ENCODE measurements at regions not wholly inside any gene's neighbourhood (a gene's known extent, or its start where the extent isn't known, plus 50 kb on each side); places are given as distances from the start of the nearest gene placed in this dataset.

- Histone ChIP-seq H3K79me2 (ENCODE audit: low read length) (no peaks in the 10 kb centered on the region), H3K27ac (ENCODE audit: low read length) (no peak overlapping the region), H3K9ac (ENCODE audit: low read length) (no peak overlapping the region), H3K36me3 (replicated peaks; ENCODE audit: low read depth, low read length) (no peaks in the 10 kb centered on the region), H2AFZ (ENCODE audit: low read depth, low read length) (no peak overlapping the region), H3K4me3 (ENCODE audit: low read length) (no peak overlapping the region), H3K4me1 (ENCODE audit: low read length) (no peaks in the 10 kb centered on the region), H4K20me1 (ENCODE audit: insufficient read depth, low read length) (no peaks in the 10 kb centered on the region), H3K27me3 (ENCODE audit: low read depth, low read length) (peaks cover 26% of the 10 kb centered on the region; the same call in 1 of the 2 replicates), H3K4me2 (ENCODE audit: low read length) (no peak overlapping the region), H3K9me3 (ENCODE audit: insufficient read depth, low read length) (no peaks in the 10 kb centered on the region)
- TF ChIP-seq CTCF (IDR thresholded peaks at IDR 0.05; ENCODE audit: low read depth, low read length) (no peak), EZH2phosphoT487 (IDR thresholded peaks at IDR 0.05; ENCODE audit: low read depth) (no peak)
Measured at GRCh38 chr19:30281906-30282305, 90.3 kb upstream of the ZNF536 start.

GRCh38 chr19:30283556-30283955, 88.6 kb upstream of the ZNF536 start:
- H3K9me3 ChIP-seq (ENCODE audit: insufficient read depth, low read length), result no peaks in the 10 kb centered on the region
- H4K20me1 ChIP-seq (ENCODE audit: insufficient read depth, low read length), result no peaks in the 10 kb centered on the region
- H2AFZ ChIP-seq (ENCODE audit: low read depth, low read length), result no peak overlapping the region
- no peaks in the 10 kb centered on the region for H3K36me3 ChIP-seq (replicated peaks; ENCODE audit: low read depth, low read length)
- no peaks in the 10 kb centered on the region for H3K4me1 ChIP-seq (ENCODE audit: low read length)
- H3K79me2 ChIP-seq (ENCODE audit: low read length), result no peaks in the 10 kb centered on the region
- H3K27me3 ChIP-seq (ENCODE audit: low read depth, low read length), result peaks cover 24% of the 10 kb centered on the region; the same call in 1 of the 2 replicates
- H3K4me3 ChIP-seq (ENCODE audit: low read length), result no peak overlapping the region
- no peak overlapping the region for H3K9ac ChIP-seq (ENCODE audit: low read length)
- TF ChIP-seq EZH2phosphoT487 (IDR thresholded peaks at IDR 0.05; ENCODE audit: low read depth), result no peak
- TF ChIP-seq CTCF (IDR thresholded peaks at IDR 0.05; ENCODE audit: low read depth, low read length), result no peak
- no peak overlapping the region for H3K27ac ChIP-seq (ENCODE audit: low read length)
- no peak overlapping the region for H3K4me2 ChIP-seq (ENCODE audit: low read length)

- no peak for TF ChIP-seq CTCF (IDR thresholded peaks at IDR 0.05; ENCODE audit: low read depth, low read length)
- TF ChIP-seq EZH2phosphoT487 (IDR thresholded peaks at IDR 0.05; ENCODE audit: low read depth), result no peak
- Histone ChIP-seq H4K20me1 (ENCODE audit: insufficient read depth, low read length) (no peaks in the 10 kb centered on the region), H3K27me3 (ENCODE audit: low read depth, low read length) (peaks cover 21% of the 10 kb centered on the region; the same call in 1 of the 2 replicates), H3K4me2 (ENCODE audit: low read length) (no peak overlapping the region), H3K4me3 (ENCODE audit: low read length) (no peak overlapping the region), H2AFZ (ENCODE audit: low read depth, low read length) (no peak overlapping the region), H3K4me1 (ENCODE audit: low read length) (no peaks in the 10 kb centered on the region), H3K27ac (ENCODE audit: low read length) (no peak overlapping the region), H3K79me2 (ENCODE audit: low read length) (no peaks in the 10 kb centered on the region), H3K36me3 (replicated peaks; ENCODE audit: low read depth, low read length) (no peaks in the 10 kb centered on the region), H3K9me3 (ENCODE audit: insufficient read depth, low read length) (no peaks in the 10 kb centered on the region), H3K9ac (ENCODE audit: low read length) (no peak overlapping the region)
Measured at GRCh38 chr19:30284209-30284608, 88.0 kb upstream of the ZNF536 start.

- Histone ChIP-seq H3K27ac (ENCODE audit: low read length) (no peak overlapping the region), H3K36me3 (replicated peaks; ENCODE audit: low read depth, low read length) (no peaks in the 10 kb centered on the region), H3K79me2 (ENCODE audit: low read length) (no peaks in the 10 kb centered on the region), H3K9ac (ENCODE audit: low read length) (no peak overlapping the region), H3K9me3 (ENCODE audit: insufficient read depth, low read length) (no peaks in the 10 kb centered on the region), H3K4me3 (ENCODE audit: low read length) (no peak overlapping the region), H2AFZ (ENCODE audit: low read depth, low read length) (no peak overlapping the region), H4K20me1 (ENCODE audit: insufficient read depth, low read length) (no peaks in the 10 kb centered on the region), H3K4me1 (ENCODE audit: low read length) (no peaks in the 10 kb centered on the region), H3K4me2 (ENCODE audit: low read length) (no peak overlapping the region), H3K27me3 (ENCODE audit: low read depth, low read length) (peaks cover 20% of the 10 kb centered on the region; the same call in 1 of the 2 replicates)
- TF ChIP-seq CTCF (IDR thresholded peaks at IDR 0.05; ENCODE audit: low read depth, low read length) (no peak), EZH2phosphoT487 (IDR thresholded peaks at IDR 0.05; ENCODE audit: low read depth) (no peak)
Measured at GRCh38 chr19:30284885-30285284, 87.3 kb upstream of the ZNF536 start.

Data from OCI-LY3 (cell line).